Fibroblast of lung (primary cell): ENCODE measurements at regions not wholly inside any gene's neighbourhood (a gene's known extent, or its start where the extent isn't known, plus 50 kb on each side); places are given as distances from the start of the nearest gene placed in this dataset.

Experiments
- EZH2 ChIP-seq: IDR thresholded peaks from 2 replicates; pipeline ENCODE4 v1.5.1; 2012; ENCODE audit warnings: low read length, control low read depth, mild to moderate bottlenecking; ENCODE audit errors: missing control alignments
- TF ChIP-seq, protein P1 (sequence below), 2 donors: IDR thresholded peaks in 1 of 2; conservative IDR thresholded peaks in 1 of 2; 1 replicate in 1 of 2; 2 replicates in 1 of 2; pipeline ENCODE4 v1.5.1; 2011 to 2012; ENCODE audit warnings: low read length in 2 of 2, control low read depth in 1 of 2, inconsistent platforms in 1 of 2, low read depth in 1 of 2, mild to moderate bottlenecking in 1 of 2

DNA sequence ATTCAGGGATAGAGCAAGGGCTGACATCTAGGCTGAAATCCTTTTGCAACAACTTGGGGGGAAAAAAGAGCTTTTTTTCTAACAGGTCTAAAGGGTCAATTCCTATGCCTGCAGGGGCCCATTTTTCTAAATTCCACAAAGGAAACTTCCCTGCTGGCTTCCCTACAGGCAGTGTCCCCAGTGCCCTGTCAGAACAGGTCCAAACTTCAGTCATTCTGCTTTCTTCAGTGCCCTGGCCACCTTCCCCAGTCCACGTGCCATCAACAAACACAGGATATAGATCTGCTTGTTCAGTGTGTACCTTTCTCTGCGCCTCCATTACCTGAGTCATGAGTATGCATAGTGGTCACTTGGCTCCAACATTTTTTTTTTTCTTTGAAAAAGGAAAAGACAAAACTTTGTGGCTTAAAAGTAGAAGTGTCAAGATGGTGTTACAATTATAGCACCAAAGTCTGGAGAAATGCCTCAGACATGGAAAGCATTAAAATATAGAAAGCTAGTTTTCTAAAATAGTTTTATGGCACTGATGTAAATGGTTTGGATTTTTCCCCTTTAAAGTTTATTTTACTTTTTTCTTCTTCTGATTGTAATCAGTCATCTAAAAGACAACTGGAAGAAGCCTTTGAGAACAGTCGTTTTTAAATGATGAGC, 84.0 kb upstream of the JADE1 start:
- TF ChIP-seq, protein P1, sequence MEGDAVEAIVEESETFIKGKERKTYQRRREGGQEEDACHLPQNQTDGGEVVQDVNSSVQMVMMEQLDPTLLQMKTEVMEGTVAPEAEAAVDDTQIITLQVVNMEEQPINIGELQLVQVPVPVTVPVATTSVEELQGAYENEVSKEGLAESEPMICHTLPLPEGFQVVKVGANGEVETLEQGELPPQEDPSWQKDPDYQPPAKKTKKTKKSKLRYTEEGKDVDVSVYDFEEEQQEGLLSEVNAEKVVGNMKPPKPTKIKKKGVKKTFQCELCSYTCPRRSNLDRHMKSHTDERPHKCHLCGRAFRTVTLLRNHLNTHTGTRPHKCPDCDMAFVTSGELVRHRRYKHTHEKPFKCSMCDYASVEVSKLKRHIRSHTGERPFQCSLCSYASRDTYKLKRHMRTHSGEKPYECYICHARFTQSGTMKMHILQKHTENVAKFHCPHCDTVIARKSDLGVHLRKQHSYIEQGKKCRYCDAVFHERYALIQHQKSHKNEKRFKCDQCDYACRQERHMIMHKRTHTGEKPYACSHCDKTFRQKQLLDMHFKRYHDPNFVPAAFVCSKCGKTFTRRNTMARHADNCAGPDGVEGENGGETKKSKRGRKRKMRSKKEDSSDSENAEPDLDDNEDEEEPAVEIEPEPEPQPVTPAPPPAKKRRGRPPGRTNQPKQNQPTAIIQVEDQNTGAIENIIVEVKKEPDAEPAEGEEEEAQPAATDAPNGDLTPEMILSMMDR (conservative IDR thresholded peaks at IDR 0.05 in 1 of 2, IDR thresholded peaks at IDR 0.05 in 1 of 2; ENCODE audit: low read depth in 1 of 2, low read length in 2 of 2): no peak
- TF ChIP-seq EZH2: no peak
